ENCODE measurements at regions not wholly inside any gene's neighbourhood (a gene's known extent, or its start where the extent isn't known, plus 50 kb on each side); places are given as distances from the start of the nearest gene placed in this dataset.

DNA sequence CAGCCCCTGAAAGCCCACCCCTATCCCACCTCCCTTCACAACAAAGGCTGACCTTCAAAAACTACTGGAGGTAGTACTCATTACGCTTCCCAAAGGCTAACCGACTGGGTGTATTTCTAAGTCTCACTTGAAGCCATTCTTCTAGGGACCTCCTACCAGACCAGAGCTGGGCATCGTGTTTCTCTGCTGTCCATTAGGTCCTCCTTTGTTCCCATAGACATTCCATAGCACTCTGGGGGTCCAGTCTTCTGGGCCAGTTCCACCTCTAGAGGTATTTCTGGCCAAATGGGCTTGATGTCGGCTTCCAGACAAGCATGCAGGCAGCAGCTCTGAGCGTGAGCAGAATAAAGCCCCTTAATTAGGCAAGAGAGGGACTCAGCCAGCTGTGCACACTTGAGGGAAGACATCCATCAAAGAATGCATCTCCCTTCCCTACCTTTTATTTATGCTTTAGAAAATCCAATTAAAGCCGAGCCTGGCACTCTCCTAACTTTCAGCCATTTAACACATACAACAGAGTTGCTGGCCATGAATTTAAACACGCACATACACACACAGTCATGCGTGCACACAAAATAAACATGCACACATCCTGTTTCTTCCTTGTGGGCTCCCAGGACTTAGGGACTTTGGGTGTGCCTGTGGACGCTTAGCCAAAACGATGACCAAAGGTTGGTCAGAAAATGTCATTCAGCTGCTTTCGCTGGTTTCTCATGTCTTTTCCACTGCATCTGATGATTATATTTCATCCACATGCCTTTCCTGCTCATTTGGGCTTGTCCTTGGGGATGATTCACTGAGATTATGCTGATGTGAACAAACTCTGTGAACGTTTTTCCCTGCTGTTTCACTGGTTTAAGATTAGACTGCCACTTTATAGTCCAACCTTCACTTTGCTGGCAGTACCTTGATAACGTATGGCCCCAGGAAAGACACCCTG is 362.0 kb upstream of the NFE2L3 start:
- H3K36me3 ChIP-seq (ENCODE audit: control insufficient read depth in 1 of 2, insufficient read depth in 2 of 2, low read length in 2 of 2), result no peaks in the 10 kb centered on the region
- peak overlapping the region; percentile 26 for H3K27ac ChIP-seq (ENCODE audit: low read length)
- H3K4me1 ChIP-seq (ENCODE audit: control insufficient read depth in 1 of 2, insufficient read depth in 2 of 2, low read length in 2 of 2), result peaks cover 0 to 11% of the 10 kb centered on the region in 2 donors
- H3K9me3 ChIP-seq (ENCODE audit: control insufficient read depth in 1 of 2, low read length in 2 of 2), result no peaks in the 10 kb centered on the region
- no peak overlapping the region for H3K4me3 ChIP-seq (ENCODE audit: low read depth in 1 of 2, low read length in 2 of 2)
- H3K27me3 ChIP-seq (ENCODE audit: low read depth, low read length), result no peaks in the 10 kb centered on the region

DNA sequence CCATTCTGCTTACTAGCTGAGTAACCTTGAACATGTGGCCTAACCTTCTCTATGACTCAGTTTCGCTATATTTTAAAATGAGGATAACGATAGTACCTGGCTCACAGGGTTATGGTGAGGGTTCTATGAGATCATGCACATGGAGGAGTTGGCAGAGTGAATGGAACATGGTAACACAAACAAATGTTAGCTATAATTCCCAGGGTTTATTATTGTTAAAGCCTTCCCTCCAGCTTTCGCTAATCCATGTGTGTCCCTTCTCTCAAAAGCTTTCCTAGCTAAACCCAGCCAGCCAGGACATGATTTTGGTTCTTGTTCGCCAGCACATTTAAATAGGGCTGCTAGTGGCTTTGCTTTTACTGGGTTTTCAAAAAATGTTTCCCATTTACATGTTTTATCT is 361.0 kb upstream of the NFE2L3 start:
- no peaks in the 10 kb centered on the region for H3K9me3 ChIP-seq (ENCODE audit: control insufficient read depth in 1 of 2, low read length in 2 of 2)
- H3K27me3 ChIP-seq (ENCODE audit: low read depth, low read length), result no peaks in the 10 kb centered on the region
- no peak overlapping the region for H3K4me3 ChIP-seq (ENCODE audit: low read depth in 1 of 2, low read length in 2 of 2)
- no peak overlapping the region for H3K27ac ChIP-seq (ENCODE audit: low read length)
- H3K36me3 ChIP-seq (ENCODE audit: control insufficient read depth in 1 of 2, insufficient read depth in 2 of 2, low read length in 2 of 2), result no peaks in the 10 kb centered on the region
- peaks cover 0 to 11% of the 10 kb centered on the region in 2 donors for H3K4me1 ChIP-seq (ENCODE audit: control insufficient read depth in 1 of 2, insufficient read depth in 2 of 2, low read length in 2 of 2)

DNA sequence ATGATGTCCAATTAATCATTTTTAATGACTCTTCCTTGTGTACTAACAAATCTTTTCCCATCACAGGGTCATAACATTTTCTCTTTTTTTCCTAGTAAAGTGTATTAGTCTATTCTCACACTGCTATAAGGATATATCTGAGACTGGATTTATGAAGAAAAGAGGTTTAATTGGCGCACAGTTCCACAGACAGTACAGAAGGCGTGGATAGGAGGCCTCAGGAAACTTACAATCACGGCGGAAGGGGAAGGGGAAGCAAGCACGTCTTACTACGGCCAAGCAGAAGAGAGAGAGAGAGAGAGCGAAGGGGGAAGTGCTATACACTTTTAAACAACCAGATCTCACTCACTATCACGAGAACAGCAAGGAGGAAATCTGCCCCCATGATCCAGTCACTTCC is 359.4 kb upstream of the NFE2L3 start:
- Histone ChIP-seq H3K4me1 (ENCODE audit: control insufficient read depth in 1 of 2, insufficient read depth in 2 of 2, low read length in 2 of 2) (no peaks in the 10 kb centered on the region), H3K9me3 (ENCODE audit: control insufficient read depth in 1 of 2, low read length in 2 of 2) (no peaks in the 10 kb centered on the region), H3K27ac (ENCODE audit: low read length) (no peak overlapping the region), H3K36me3 (ENCODE audit: control insufficient read depth in 1 of 2, insufficient read depth in 2 of 2, low read length in 2 of 2) (no peaks in the 10 kb centered on the region), H3K27me3 (ENCODE audit: low read depth, low read length) (no peaks in the 10 kb centered on the region), H3K4me3 (ENCODE audit: low read depth in 1 of 2, low read length in 2 of 2) (no peak overlapping the region)

DNA sequence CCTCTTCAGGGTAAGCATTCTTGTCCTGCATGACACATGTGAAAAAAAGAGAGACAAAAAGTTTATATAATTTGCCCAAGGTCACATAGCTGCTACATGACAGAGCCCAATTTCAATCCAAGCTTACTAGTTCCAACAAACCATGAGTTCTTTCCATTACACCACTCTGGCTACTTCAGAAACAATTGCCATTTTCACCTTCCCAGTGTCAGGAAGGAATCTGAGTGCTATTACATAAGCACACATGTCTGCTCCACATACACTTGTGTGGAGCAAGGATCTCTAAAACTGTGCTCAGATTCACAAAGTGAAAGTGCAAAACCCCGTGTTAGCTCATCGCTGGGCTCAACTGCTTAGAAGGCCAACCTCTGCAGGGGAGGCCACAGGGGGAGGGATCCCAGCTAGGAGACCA is 356.2 kb upstream of the NFE2L3 start:
- no peaks in the 10 kb centered on the region for H3K9me3 ChIP-seq (ENCODE audit: control insufficient read depth in 1 of 2, low read length in 2 of 2)
- no peaks in the 10 kb centered on the region for H3K4me1 ChIP-seq (ENCODE audit: control insufficient read depth in 1 of 2, insufficient read depth in 2 of 2, low read length in 2 of 2)
- H3K27me3 ChIP-seq (ENCODE audit: low read depth, low read length), result no peaks in the 10 kb centered on the region
- H3K36me3 ChIP-seq (ENCODE audit: control insufficient read depth in 1 of 2, insufficient read depth in 2 of 2, low read length in 2 of 2), result no peaks in the 10 kb centered on the region
- peak overlapping the region in 1 of 2 donors; percentile 3 for H3K4me3 ChIP-seq (ENCODE audit: low read depth in 1 of 2, low read length in 2 of 2)
- no peak overlapping the region for H3K27ac ChIP-seq (ENCODE audit: low read length)

DNA sequence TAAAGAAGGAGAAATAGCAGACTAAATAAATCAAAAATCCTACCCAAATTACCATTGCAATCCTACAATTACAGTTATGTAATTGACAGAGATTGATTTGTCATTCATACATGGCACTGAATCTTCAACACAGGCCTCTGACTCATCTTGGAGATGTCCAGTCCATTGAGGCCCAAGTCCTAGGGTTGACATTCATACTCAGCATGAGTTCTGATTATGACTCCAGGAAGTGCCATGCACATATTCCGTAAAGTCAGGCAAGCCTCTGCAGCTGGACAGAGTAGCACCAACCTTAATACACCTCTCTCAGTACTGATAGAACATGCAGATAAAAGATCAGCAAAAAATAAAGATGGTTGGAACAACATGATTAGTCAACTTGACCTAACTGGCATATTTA is 353.7 kb upstream of the NFE2L3 start:
- Histone ChIP-seq H3K4me3 (ENCODE audit: low read depth in 1 of 2, low read length in 2 of 2) (no peak overlapping the region), H3K27ac (ENCODE audit: low read length) (no peak overlapping the region), H3K9me3 (ENCODE audit: control insufficient read depth in 1 of 2, low read length in 2 of 2) (no peaks in the 10 kb centered on the region), H3K4me1 (ENCODE audit: control insufficient read depth in 1 of 2, insufficient read depth in 2 of 2, low read length in 2 of 2) (no peaks in the 10 kb centered on the region), H3K36me3 (ENCODE audit: control insufficient read depth in 1 of 2, insufficient read depth in 2 of 2, low read length in 2 of 2) (no peaks in the 10 kb centered on the region), H3K27me3 (ENCODE audit: low read depth, low read length) (no peaks in the 10 kb centered on the region)

DNA sequence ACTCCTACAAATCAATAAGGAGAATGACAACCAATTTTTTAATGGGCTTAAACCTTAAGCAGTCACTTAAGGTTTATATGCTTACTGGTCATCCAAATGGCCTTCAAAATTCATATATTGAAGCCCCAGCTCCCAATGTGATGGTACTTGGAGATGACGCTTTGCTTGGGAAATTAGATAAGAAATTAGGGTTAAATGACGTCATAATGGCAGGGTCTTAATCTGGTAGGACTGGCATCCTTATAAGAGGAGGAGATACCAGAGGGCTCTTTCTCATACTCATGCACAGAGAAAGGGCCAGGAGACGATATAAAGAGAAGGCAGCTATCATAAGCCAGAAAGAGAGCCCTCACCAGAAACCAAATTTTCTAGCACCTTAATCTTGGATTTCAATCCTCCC is 350.8 kb upstream of the NFE2L3 start:
- Histone ChIP-seq H3K4me3 (ENCODE audit: low read depth in 1 of 2, low read length in 2 of 2) (no peak overlapping the region), H3K36me3 (ENCODE audit: control insufficient read depth in 1 of 2, insufficient read depth in 2 of 2, low read length in 2 of 2) (no peaks in the 10 kb centered on the region), H3K4me1 (ENCODE audit: control insufficient read depth in 1 of 2, insufficient read depth in 2 of 2, low read length in 2 of 2) (peaks cover 0 to 7% of the 10 kb centered on the region in 2 donors), H3K9me3 (ENCODE audit: control insufficient read depth in 1 of 2, low read length in 2 of 2) (no peaks in the 10 kb centered on the region), H3K27me3 (ENCODE audit: low read depth, low read length) (no peaks in the 10 kb centered on the region), H3K27ac (ENCODE audit: low read length) (no peak overlapping the region)

DNA sequence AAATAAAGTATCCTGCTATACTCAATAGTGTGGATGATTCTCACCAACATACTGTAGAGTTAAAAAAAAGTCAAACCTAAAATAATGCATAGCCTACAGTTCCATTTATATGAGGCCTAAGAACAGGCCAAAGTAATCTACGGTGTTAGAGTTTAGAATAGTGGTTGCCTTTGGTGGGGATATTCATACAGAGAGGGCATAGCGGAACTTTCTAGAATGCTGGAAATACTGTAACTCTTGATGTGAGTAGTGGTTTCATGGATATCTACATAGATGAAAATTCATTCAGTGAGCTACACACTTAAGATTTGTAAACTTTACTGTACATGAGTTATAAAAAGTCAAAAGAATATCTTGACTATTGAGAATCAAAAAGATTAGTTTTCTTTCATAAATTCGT is 349.9 kb upstream of the NFE2L3 start:
- Histone ChIP-seq H3K4me1 (ENCODE audit: control insufficient read depth in 1 of 2, insufficient read depth in 2 of 2, low read length in 2 of 2) (peaks cover 0 to 7% of the 10 kb centered on the region in 2 donors), H3K4me3 (ENCODE audit: low read depth in 1 of 2, low read length in 2 of 2) (no peak overlapping the region), H3K27ac (ENCODE audit: low read length) (no peak overlapping the region)

DNA sequence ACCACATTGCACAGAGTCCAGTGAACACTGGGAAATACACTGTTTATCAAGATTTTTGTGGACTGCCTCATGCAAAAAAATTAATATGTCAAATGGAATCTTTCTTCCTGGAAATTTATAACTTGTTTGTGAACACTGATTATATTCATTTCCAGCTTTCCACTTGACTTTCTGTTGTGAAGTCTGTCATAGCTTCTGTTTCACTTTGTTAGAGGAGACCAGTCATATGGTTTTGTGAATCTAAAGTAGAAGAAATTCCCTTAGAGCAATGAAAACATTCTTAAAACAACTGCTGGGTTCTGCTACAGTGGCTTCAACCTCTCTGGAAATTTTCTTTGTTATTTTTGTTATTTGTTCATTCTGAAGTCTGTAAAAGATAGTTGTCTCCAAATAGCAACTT is 349.5 kb upstream of the NFE2L3 start:
- H3K36me3 ChIP-seq (ENCODE audit: control insufficient read depth in 1 of 2, insufficient read depth in 2 of 2, low read length in 2 of 2), result no peaks in the 10 kb centered on the region
- no peaks in the 10 kb centered on the region for H3K9me3 ChIP-seq (ENCODE audit: control insufficient read depth in 1 of 2, low read length in 2 of 2)
- H3K4me3 ChIP-seq (ENCODE audit: low read depth in 1 of 2, low read length in 2 of 2), result no peak overlapping the region
- no peaks in the 10 kb centered on the region for H3K27me3 ChIP-seq (ENCODE audit: low read depth, low read length)
- H3K27ac ChIP-seq (ENCODE audit: low read length), result no peak overlapping the region
- peaks cover 0 to 7% of the 10 kb centered on the region in 2 donors for H3K4me1 ChIP-seq (ENCODE audit: control insufficient read depth in 1 of 2, insufficient read depth in 2 of 2, low read length in 2 of 2)

More for the DNA sequence above, 349.9 kb upstream of the NFE2L3 start:
- Histone ChIP-seq H3K27me3 (ENCODE audit: low read depth, low read length) (no peaks in the 10 kb centered on the region), H3K36me3 (ENCODE audit: control insufficient read depth in 1 of 2, insufficient read depth in 2 of 2, low read length in 2 of 2) (no peaks in the 10 kb centered on the region), H3K9me3 (ENCODE audit: control insufficient read depth in 1 of 2, low read length in 2 of 2) (no peaks in the 10 kb centered on the region)

DNA sequence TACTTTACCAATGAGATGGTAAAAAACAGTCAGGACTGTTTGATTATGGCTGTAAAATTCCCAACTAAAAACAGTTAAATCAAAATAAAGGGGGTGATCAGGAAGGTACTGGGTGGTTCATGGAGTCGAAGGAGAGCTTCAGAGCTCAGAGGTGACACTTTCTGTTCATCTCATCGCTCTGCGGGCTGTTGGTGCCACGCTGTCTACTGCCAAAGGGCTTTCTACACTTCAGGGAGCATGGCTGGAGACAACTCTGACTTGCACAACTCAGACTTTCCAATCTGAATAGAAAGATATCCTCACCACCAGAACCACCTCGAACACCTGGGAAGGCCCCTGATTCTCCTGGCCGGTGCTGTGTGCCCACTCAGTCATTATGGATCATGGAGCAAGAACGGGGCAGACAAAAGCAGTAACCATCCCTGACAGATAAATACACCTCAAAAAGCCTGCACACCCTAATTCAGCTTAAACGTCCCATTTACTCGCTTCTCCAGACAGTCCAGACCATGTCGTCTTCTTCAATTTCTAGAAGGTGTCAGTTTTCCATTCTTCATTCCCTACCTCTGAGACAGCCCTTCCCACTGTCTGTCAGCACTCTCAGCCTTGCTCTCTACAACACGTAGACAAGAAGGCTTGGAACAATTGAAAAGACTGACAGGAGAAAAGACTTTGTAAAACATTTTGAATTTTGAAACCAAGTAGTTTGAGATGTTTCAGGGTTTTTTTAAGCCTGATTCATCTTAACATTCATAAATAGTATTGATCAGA is 348.7 kb upstream of the NFE2L3 start:
- no peak overlapping the region for H3K4me3 ChIP-seq (ENCODE audit: low read depth in 1 of 2, low read length in 2 of 2)
- peaks cover 0 to 7% of the 10 kb centered on the region in 2 donors for H3K4me1 ChIP-seq (ENCODE audit: control insufficient read depth in 1 of 2, insufficient read depth in 2 of 2, low read length in 2 of 2)
- H3K36me3 ChIP-seq (ENCODE audit: control insufficient read depth in 1 of 2, insufficient read depth in 2 of 2, low read length in 2 of 2), result no peaks in the 10 kb centered on the region
- H3K27me3 ChIP-seq (ENCODE audit: low read depth, low read length), result no peaks in the 10 kb centered on the region
- H3K27ac ChIP-seq (ENCODE audit: low read length), result no peak overlapping the region
- H3K9me3 ChIP-seq (ENCODE audit: control insufficient read depth in 1 of 2, low read length in 2 of 2), result no peaks in the 10 kb centered on the region

DNA sequence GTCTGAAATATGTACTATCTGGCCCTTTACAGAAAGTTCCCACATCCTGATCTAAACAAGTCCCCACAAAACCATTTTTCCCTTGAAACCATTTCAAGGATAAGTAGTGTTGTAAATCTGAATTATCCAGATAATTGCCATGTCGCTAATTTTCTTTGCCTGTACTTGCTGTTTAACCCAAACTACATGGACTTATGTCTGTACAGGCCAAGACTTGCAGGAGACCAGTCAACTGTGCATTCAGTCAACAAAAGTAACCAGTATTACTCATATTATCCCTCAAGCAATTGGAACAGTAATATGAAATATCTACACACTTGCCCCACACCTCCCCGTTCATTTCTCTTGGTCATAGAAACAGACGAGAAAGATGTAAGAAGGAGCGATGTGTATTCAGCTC is 347.8 kb upstream of the NFE2L3 start:
- Histone ChIP-seq H3K4me3 (ENCODE audit: low read depth in 1 of 2, low read length in 2 of 2) (no peak overlapping the region), H3K9me3 (ENCODE audit: control insufficient read depth in 1 of 2, low read length in 2 of 2) (no peaks in the 10 kb centered on the region), H3K27me3 (ENCODE audit: low read depth, low read length) (no peaks in the 10 kb centered on the region), H3K27ac (ENCODE audit: low read length) (no peak overlapping the region), H3K4me1 (ENCODE audit: control insufficient read depth in 1 of 2, insufficient read depth in 2 of 2, low read length in 2 of 2) (peaks cover 0 to 7% of the 10 kb centered on the region in 2 donors), H3K36me3 (ENCODE audit: control insufficient read depth in 1 of 2, insufficient read depth in 2 of 2, low read length in 2 of 2) (no peaks in the 10 kb centered on the region)

DNA sequence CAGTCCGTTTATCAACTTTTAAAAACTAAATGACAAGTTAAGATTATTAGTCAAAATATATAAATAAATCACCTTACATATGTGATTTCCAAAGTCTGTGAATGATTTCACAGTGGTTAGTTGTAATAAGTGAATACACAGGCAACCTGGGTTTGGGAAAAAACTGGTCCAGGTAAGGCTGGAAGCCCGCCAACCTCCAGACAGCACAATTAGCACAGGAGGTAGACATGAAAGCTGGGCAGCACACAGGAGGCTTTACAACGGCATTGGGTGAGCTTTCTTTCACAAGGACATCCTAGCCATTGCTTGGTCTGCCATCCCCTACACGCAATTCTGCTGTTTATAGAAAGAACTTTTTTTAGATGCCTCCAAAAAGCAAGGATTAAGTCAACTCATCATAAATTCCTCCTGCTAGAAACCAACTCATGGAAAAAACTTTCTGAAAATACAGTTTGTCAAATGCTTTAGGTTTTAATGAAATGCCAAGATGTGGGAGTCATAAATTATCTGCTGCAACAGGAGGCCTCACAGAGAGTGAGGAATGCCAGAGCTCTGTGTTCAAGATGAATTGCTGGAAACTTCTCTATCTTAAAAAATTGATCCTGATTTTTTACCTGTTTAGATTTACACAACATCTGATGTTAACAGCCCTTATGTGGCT is 346.8 kb upstream of the NFE2L3 start:
- Histone ChIP-seq H3K4me3 (ENCODE audit: low read depth in 1 of 2, low read length in 2 of 2) (no peak overlapping the region), H3K36me3 (ENCODE audit: control insufficient read depth in 1 of 2, insufficient read depth in 2 of 2, low read length in 2 of 2) (no peaks in the 10 kb centered on the region), H3K27me3 (ENCODE audit: low read depth, low read length) (no peaks in the 10 kb centered on the region), H3K27ac (ENCODE audit: low read length) (no peak overlapping the region), H3K9me3 (ENCODE audit: control insufficient read depth in 1 of 2, low read length in 2 of 2) (no peaks in the 10 kb centered on the region), H3K4me1 (ENCODE audit: control insufficient read depth in 1 of 2, insufficient read depth in 2 of 2, low read length in 2 of 2) (peaks cover 0 to 7% of the 10 kb centered on the region in 2 donors)

Measured in muscle layer of duodenum (tissue), 2 donors.